NCI-H2107 treated with DMSO at 0.1 percent for 48 hours (cell line): ENCODE measurements at regions not wholly inside any gene's neighbourhood (a gene's known extent, or its start where the extent isn't known, plus 50 kb on each side); places are given as distances from the start of the nearest gene placed in this dataset.

Experiments
- DNase-seq: peaks from one replicate; lab custom pipeline; 2025; ENCODE audit not compliant: unreplicated experiment; lab: John Stamatoyannopoulos, UW

DNA sequence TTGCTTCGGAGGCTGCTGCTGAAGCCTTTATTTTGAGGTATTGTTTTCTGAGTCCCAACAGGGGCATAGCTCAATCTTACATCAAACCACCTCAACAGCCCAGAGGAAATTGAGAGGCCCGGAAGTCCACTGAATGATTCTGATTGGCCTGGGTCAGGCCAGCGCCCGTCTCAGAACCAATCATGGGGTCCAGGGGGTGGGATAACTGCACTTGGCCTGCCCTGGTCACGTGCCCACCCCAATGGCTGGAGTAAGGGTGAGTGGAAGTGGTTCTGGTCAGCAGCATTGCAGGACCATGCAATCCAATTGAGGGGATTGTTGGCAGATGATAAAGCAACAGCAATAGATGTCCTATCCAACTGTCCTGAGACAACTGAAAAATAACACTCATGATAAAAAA, 190.6 kb downstream of the HERPUD2 start:
- DNase-seq: no peak

DNA sequence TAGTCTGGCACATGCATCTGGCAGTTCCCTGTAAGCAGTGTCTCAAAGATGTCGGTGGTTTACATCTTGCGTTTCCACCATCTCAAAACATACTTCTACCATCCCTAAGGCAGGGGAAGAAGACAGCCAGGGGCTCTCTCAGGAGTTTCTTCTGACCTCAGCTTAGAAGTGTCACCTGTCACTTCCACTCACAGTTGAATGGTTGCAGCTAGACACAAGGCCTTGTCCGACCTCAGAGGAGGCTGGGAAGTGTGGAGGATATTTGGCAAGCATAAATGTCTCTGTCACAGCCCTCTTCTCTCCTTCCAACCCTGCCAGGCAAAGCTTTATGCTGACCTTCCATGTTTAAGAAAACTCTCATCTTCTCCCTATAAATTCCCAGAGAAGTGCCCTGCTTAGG, 193.3 kb downstream of the HERPUD2 start:
- DNase-seq: no peak

DNA sequence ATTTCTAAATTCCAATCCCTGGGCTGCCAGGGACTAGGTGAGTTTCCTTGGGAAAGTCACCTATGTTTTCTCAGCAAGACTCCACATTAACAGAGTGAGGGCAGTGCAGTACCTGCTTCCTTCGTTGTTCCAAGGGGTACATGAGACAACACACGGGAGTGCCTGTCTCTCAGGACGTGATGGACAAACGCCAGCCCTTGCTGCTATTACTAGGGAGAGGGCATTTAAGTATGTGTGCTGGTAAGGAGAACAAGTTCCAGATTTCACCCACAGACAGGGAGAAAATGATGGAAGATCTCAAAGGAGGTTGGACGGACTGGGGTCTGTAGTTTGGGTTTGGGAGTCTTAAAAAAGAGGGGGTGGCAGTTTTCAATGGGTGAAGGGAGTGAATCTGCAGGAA, 195.7 kb downstream of the HERPUD2 start:
- DNase-seq: no peak

DNA sequence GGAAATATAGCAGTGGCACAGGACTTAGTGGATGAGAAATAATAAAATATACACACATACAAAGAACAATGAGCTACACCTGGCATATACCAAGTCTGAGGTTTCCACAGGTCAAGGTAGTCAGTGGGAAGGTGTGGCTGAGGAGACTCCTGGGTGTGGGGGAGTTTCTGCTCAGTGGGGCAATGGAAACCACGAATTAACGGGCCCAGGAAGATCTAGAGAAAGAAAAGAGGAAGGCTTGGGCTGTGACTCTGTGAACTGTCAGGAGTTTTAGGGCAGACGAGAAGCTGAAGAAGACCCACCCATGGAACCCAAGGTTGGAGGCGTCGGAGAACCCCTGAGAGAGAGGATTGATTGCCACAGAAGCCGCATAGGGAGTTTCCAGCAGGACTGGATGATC, 196.5 kb downstream of the HERPUD2 start:
- DNase-seq: no peak

DNA sequence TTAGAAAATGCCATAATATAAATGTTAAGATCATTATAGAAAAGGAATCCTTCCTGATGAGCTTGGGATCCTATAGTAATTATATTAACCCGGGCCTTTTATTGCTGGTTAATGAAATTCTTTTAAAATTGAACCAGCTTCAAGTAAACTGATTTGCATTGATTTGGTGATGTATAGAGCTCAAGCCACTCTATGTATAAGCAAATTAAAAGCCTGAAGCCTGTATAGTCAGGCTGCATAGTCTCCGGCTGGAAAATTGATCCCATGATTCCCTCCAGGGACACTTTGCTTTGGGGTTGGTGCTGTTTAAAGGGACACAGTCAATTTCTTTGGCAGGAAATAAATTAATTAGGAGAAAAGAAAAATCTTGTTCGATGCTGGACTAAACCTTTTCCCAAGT, 199.1 kb downstream of the HERPUD2 start:
- DNase-seq: no peak

DNA sequence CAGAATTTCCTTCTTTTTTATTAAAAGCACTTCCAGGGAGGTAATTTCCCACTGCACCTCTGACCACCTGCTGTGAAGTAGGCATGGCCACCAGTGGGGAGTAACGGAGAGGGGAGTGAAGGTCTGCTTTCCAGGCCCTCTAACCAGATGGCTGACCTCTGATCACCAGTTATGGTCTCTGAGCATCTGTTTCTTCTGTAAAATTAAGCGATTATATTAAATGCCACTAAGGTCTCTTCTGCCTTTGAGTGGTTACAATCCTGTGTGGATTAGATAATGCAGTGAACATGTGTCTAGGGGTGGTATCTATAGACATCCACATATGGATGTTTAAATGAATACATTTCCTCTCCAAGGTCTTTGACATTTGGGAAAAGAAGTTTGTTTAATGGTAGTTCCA, 199.6 kb downstream of the HERPUD2 start:
- no peak for DNase-seq

DNA sequence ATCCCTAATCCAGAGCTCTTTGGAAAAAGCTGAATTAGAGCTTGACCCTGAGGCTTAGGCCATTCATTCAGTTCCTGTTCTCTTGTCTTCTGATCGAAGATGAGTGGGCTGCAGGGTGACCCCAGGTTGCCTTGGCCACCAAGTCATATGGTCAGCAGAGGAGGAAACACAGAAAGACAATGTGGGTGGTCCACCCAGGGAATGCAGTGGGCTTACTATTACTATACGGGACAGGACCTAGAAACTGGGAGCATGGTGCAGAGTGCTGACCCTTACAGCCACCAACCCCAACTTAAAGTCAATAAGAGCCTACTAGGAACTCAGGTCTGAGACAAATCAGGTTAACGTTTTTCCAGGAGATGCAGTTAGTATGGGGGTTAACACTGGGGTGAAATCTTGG, 200.5 kb downstream of the HERPUD2 start:
- no peak for DNase-seq

DNA sequence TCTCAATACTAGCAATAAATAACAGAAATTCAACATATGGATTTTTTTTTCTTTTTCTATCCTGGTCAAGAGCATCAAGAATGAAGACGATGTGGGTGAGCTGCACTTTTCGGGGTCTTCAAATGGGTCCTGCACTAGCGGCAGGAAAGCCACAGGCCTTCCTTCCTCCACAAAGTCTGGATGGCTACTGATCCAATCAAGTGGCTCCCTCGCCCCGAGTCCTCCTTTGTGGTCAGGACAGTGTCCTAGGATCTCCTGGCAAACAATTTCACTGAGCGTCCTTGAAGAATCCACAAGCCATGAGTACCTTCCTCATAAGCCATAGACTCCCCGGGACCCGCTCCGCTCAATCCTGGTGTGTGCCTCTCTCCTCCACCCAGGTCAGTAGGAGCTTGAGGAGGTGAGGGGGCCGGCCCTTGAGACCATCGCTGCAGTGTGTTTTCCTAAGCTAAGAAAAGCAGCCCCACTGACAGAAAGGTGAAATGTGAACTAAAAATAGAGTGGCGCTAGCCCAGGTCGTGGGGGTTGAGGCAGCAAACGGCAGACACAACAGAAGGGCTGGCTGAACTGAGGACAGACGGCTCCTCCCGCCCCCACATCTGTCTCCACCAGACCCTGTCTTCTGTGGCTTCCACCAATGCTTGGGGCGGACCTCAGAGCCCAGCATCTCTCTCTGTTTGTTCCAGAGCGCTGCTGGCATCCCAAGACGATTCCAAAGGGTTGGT, 202.3 kb downstream of the HERPUD2 start:
- no peak for DNase-seq

DNA sequence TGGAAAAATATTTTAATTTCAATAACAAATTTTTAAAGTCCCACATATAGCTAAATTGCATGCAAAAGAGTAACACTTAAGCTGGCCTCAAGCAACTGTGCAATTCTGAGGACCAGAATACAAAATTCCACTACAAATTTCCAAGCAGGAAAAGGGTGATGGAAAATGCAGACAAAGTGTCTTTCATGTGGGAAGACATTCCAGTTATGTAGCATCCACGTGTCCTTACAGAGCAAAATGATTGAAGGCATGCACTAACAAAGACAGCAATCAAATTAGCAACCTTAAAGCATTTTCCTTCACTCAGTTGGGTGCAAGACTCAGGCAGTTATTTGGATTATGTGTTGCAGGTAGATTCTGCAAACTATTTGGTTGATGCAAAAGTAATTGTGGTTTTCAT, 203.7 kb downstream of the HERPUD2 start:
- no peak for DNase-seq

DNA sequence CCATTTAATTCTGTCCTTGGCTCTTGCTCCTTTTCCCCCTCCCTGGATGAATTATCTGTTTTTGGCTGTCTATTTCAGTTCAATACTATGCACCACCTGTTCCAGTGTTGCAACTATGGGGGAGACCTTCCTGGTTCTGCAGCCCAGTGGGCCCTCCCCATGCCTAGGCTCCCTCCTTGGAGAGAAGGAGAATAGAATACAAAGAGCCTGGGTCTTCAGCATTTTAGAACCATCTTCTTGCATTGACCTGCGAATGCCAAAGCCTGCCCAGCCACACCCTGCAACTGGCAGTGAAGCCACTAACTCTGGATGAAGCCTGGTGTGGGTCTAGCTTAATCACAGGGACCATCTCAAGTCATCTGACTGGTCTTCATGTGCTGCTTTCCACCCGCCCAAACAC, 207.1 kb downstream of the HERPUD2 start:
- DNase-seq: no peak

DNA sequence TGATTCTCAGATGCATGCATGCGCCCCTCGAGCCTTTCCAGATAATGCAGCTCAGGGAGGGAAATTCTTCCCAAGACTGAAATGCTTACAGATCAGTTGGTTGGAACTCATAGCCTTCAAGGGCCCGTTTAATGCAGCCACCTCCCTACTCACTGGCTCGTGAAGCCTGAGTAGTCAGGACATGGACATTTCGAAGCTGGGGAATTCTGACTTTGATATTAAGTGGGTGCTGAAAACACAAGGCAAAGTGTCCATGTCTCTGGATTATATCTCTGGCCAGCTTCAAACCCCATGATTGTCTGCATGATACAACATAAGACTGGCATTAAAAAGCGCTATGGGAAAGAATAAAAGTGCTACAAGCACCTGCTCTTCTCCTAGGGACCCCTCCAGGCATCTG, 207.5 kb downstream of the HERPUD2 start:
- DNase-seq: no peak

DNA sequence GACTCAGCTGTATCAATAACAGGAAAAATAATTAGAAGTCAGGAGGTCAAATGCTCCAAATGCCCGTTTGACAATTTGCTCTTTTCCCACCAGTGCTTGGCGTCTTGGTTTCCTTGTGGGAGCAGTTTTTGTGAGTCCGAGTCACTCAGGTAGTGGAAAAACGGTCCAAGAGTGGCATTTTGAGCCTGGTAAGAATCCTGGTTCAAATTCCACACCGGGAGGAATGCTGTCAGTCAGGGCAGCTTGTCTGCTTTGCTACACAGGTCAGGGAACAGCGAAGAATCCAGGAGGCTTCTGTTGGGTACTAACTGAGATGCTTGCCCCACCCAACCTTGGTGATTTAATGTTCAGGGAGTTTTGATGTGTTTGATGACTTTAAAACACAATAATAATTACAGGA, 209.5 kb downstream of the HERPUD2 start:
- DNase-seq: no peak

DNA sequence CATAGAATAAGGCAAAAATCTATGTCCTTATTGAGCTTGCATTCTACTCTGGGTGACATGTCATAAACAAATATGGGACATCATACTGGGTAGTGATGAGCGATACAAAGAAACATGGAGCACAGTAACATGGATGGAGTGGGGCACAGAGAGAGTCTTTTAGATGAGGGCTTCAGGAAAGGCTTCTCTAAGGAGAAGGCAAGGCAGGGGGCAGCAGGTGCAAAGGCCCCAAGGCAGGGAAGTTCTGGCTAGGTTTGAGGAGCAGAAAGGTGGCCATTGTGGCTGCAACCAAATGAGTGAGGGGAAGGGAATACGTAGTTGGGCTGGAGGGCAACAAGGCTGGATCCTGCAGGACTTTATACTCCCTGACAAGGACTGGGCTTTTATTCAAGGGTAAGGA, 211.4 kb downstream of the HERPUD2 start:
- DNase-seq: no peak

DNA sequence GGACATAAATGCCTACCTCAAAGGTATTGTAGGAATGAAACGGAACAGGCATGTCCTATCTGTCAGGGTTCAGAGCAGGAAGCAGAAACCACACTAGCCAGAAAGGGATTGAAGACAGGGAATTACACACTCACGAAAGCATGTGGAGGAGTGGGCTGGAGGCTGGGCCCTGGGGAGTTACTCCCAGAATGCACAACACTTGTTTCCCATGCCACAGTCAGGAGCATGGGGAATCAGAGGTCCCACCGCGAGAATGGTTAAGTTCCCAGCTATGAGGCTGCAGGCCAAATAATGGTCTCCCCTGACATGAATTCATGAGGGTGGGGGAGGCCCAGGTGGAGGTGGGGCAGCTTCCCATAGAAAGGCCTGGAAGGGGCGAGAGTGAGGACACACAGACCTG, 212.7 kb downstream of the HERPUD2 start:
- no peak for DNase-seq

DNA sequence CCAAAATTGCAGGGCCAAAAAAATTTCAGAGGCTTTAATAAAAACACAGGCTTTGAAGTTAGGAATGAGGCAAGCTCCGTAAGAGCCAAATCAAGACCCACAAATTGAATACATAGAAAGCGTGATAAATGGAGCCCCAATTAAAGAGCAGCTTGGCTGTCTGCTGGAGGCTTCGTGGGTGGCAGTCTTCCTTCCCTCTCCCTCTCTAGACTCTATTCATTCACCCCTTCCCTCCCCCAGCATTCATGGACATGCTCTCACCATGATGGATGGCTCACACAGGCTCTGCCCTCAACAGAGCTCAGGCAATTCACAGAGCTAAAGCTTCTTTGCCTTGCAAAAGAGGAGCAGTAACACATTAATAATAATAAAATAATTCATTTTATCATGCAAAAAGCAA, 214.1 kb downstream of the HERPUD2 start:
- DNase-seq: no peak

DNA sequence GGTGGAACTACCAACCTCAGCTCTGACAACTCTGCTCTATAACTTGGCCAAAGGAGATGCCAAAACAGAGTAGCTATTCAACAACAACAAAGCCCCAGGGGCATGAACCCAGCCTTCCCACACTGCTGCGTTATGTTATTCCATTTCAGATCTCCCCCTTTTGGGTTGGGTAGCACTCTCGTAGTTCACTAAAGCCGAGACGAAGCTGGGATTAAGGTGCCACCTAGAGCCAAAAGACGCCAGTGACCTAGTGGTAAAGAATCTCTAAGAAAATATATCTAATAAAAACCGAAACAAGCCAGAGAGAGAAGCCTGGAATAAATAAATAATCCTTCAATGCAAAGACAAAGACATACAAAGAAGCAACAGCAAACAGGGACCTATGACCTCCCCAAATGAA, 217.3 kb downstream of the HERPUD2 start:
- DNase-seq: no peak

DNA sequence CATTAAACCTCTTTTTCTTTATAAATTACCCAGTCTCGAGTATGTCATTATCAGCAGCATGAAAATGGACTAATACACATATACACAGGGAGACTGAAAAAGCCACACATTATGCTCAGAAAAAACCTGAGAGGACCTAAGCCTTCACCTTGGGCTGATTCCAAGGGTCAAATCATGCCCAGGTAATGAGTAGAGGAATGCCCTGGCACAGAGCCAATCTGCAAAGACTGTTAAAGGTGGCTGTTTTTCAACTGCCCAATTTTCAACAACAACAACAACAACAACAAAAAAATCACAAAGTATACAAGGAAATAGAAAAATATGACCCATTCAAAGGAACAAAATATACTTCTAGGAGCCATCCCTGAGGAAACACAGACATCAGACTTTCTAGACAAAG, 220.2 kb upstream of the TBX20 start:
- no peak for DNase-seq

DNA sequence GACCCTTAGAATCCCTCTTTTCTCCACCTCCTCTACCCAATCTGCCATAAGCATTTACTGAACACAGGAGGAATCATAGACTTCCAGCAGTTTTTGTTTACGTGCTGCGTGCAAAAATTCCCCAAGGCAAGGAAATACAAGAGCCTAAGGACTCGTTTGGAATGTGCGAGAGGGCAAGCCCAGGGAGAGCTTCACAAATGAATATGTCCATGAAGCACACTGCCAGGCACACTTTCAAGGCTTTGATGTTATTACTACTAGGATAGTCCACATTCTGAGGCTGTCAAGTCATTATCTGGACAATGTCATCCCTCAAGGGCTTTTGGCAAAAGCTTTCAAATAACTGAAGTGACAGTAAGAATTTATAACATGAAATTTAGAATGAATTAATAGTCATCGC, 214.7 kb upstream of the TBX20 start:
- no peak for DNase-seq

DNA sequence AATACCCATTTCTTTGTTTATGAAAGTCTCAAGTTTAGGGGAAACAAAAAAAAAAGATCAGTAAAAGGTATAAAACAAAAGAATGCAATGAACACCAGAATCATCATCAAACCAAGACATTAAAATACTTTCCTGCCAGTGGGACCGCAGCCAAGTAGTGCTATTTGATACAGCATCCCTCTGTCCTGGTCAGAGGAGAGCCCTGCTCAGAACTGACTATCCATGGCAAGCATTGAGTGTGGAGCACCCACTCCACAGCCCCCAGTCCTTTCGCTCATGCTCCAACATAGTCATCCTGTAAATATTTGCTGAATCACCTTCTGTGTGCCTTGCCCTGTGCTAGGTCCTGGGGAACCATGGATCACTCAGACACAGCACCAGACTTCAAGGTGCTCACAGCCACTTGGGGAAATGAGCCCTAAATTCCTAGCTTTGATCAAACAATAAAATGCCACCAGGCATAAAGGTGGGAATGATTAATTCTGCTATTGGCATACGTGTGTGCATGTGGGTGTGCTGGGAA, 213.6 kb upstream of the TBX20 start:
- no peak for DNase-seq

DNA sequence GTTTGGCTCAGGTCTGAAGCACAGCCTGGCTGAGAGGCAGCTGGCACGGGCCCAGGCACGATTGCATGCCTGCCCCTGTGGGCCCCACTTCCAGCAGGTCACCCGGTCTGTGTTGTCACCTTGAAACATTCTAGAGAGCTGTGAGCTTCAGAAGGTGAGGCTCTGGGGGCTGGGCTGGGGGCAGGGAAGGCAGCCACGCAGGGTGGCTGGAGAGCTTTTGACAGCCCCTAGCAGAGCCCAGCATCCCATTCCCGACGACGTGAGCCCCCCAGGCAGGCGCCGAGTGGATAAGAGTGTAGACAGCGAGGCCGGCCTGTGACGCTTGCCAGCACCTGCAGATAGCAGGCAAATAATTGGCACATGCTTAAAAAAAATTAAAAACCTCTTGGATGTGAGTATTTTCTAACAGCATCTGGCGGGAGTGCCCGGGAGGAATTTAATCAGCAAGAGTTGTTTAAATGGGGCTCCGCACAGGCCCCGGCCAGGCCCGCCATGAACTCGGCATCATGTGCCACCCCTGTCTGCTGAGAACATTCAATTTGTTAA, 212.0 kb upstream of the TBX20 start:
- no peak for DNase-seq

DNA sequence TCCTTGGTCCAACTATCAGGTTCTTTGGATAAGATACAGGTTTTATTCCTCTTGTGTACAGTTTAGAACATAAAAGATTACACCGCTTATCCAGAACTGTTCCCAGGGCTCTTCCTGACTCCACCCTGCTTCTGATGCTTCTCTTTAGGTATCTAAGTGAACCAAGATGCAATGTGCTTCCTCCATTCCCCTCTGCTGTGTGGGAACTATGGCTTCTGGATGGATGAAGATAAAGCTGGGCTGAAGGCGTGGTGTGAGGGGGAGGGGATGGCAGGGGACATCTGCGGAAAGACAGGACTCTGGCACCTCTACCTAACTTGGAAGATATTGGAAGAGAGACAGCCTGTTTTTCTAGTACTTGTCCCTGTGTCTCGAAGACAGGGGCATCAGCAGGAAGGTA, 209.9 kb upstream of the TBX20 start:
- no peak for DNase-seq

DNA sequence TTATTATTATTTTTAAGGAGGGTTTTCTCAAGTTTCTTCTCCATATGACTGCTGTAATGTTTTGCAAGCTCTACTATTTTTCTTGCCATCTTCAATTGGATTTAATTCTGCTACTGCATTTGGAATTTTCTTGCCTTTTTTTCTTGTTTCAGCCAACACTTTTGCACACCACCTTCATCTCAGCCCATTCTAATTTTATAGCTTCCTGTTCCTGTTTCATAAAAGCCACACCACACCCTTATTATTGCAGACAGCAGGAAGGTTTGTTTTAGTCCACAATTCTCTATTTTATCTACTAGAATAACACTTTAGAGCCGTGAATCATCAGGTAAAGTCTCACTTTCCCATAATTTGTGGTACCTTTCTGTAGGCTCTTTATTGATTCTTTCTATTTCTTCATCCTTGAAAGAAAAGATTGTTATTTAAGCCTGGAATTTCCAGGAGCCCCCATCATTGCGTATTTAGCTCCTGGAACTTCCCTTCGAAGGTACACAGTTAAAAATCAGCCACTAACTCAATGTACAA, 209.3 kb upstream of the TBX20 start:
- DNase-seq: no peak
